Spleen (tissue), 7 donors: ENCODE measurements at regions not wholly inside any gene's neighbourhood (a gene's known extent, or its start where the extent isn't known, plus 50 kb on each side); places are given as distances from the start of the nearest gene placed in this dataset.

Source experiments
- CTCF ChIP-seq, 11 experiments: fragments of 200-600 bp in 7 of 11; fragments of 450-650 bp in 4 of 11; sonication (generic) in 4 of 11; IDR thresholded peaks in 8 of 11; conservative IDR thresholded peaks in 3 of 11; 1 replicate in 7 of 11; 2 replicates in 4 of 11; pipeline versions ENCODE4 v1.4.0 to v1.8.0; 2016 to 2021; ENCODE audit warnings: antibody characterized with exemption in 11 of 11, inconsistent platforms in 4 of 11, mild to moderate bottlenecking in 1 of 11
- POLR2AphosphoS5 ChIP-seq, 3 donors: sonication (generic); formaldehyde crosslinking; IDR thresholded peaks; one replicate each; pipeline ENCODE4 v1.5.1; 2017; ENCODE audit warnings: antibody characterized with exemption in 3 of 3
- donor health status: DM: no; HTN: no; CAD: no; lungs with moderate emphysema.
- donor health status: DM: no; HTN: no; CAD: no.
- donor health status: DM: no; HTN: no; CAD: no.

GRCh38 chrX:128714425-128714824 is 662.2 kb upstream of the ACTRT1 start:
- TF ChIP-seq POLR2AphosphoS5 (IDR thresholded peaks at IDR 0.05) (no peak), CTCF (IDR thresholded peaks at IDR 0.05 in 8 of 11, conservative IDR thresholded peaks at IDR 0.05 in 3 of 11) (no peak)
